HL-60 (cell line): ENCODE measurements at regions not wholly inside any gene's neighbourhood (a gene's known extent, or its start where the extent isn't known, plus 50 kb on each side); places are given as distances from the start of the nearest gene placed in this dataset.

Experiments used
- SPI1 ChIP-seq: IDR thresholded peaks from 2 replicates; pipeline ENCODE4 v1.6.1; 2012; ENCODE audit warnings: low read depth, mild to moderate bottlenecking, borderline replicate concordance
- TF ChIP-seq, protein P1 (sequence below): IDR thresholded peaks from one replicate; pipeline ENCODE4 v1.5.1; 2011; ENCODE audit warnings: low read length, control low read depth, inconsistent platforms; ENCODE audit not compliant: insufficient read depth
- TF ChIP-seq, protein P2 (sequence below): IDR thresholded peaks from 2 replicates; pipeline ENCODE4 v1.6.1; 2012; ENCODE audit warnings: low read depth; ENCODE audit not compliant: insufficient replicate concordance

DNA sequence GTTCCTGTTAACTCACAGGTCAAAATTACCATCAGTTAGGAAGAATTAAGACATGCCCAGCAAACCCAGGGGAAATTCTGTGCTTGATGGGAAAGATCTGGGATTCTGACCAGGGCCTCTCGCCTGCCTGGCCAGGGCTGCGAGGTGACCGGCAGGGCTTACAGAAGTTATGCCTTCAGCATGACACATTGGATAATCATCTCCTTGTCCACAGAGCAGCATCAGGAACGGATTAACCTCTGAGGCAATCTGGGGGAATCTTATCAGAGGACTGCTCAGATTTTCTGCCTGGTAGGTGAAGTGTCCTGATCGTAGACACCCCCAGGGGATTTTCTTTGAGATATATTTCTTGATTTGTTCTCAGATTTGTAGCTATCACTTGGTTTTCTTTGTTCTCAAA is 172.5 kb downstream of the HS3ST3A1 start:
- TF ChIP-seq, protein P1, sequence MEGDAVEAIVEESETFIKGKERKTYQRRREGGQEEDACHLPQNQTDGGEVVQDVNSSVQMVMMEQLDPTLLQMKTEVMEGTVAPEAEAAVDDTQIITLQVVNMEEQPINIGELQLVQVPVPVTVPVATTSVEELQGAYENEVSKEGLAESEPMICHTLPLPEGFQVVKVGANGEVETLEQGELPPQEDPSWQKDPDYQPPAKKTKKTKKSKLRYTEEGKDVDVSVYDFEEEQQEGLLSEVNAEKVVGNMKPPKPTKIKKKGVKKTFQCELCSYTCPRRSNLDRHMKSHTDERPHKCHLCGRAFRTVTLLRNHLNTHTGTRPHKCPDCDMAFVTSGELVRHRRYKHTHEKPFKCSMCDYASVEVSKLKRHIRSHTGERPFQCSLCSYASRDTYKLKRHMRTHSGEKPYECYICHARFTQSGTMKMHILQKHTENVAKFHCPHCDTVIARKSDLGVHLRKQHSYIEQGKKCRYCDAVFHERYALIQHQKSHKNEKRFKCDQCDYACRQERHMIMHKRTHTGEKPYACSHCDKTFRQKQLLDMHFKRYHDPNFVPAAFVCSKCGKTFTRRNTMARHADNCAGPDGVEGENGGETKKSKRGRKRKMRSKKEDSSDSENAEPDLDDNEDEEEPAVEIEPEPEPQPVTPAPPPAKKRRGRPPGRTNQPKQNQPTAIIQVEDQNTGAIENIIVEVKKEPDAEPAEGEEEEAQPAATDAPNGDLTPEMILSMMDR, result no peak
- TF ChIP-seq SPI1, result no peak
- TF ChIP-seq, protein P2, sequence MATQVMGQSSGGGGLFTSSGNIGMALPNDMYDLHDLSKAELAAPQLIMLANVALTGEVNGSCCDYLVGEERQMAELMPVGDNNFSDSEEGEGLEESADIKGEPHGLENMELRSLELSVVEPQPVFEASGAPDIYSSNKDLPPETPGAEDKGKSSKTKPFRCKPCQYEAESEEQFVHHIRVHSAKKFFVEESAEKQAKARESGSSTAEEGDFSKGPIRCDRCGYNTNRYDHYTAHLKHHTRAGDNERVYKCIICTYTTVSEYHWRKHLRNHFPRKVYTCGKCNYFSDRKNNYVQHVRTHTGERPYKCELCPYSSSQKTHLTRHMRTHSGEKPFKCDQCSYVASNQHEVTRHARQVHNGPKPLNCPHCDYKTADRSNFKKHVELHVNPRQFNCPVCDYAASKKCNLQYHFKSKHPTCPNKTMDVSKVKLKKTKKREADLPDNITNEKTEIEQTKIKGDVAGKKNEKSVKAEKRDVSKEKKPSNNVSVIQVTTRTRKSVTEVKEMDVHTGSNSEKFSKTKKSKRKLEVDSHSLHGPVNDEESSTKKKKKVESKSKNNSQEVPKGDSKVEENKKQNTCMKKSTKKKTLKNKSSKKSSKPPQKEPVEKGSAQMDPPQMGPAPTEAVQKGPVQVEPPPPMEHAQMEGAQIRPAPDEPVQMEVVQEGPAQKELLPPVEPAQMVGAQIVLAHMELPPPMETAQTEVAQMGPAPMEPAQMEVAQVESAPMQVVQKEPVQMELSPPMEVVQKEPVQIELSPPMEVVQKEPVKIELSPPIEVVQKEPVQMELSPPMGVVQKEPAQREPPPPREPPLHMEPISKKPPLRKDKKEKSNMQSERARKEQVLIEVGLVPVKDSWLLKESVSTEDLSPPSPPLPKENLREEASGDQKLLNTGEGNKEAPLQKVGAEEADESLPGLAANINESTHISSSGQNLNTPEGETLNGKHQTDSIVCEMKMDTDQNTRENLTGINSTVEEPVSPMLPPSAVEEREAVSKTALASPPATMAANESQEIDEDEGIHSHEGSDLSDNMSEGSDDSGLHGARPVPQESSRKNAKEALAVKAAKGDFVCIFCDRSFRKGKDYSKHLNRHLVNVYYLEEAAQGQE, result no peak
